Hematopoietic multipotent progenitor cell treated with erythropoietin and hydrocortisone succinate and interleukin-3 and kit ligand, for 4 days (in vitro differentiated cells): ENCODE measurements at regions not wholly inside any gene's neighbourhood (a gene's known extent, or its start where the extent isn't known, plus 50 kb on each side); places are given as distances from the start of the nearest gene placed in this dataset.
"Not testable (repeated sequence)": the region's sequence is repeated elsewhere in the genome, so short reads cannot be mapped to it uniquely, and the experiment has no call there.

Experiments used
- DNase-seq: peaks from one replicate; pipeline ENCODE4 v3.0.0-alpha.2; 2015

- DNase-seq = peak; percentile 17
These were observed 158.7 kb upstream of the LRIG3 start for GRCh38 chr12:59079002-59079401.

DNA sequence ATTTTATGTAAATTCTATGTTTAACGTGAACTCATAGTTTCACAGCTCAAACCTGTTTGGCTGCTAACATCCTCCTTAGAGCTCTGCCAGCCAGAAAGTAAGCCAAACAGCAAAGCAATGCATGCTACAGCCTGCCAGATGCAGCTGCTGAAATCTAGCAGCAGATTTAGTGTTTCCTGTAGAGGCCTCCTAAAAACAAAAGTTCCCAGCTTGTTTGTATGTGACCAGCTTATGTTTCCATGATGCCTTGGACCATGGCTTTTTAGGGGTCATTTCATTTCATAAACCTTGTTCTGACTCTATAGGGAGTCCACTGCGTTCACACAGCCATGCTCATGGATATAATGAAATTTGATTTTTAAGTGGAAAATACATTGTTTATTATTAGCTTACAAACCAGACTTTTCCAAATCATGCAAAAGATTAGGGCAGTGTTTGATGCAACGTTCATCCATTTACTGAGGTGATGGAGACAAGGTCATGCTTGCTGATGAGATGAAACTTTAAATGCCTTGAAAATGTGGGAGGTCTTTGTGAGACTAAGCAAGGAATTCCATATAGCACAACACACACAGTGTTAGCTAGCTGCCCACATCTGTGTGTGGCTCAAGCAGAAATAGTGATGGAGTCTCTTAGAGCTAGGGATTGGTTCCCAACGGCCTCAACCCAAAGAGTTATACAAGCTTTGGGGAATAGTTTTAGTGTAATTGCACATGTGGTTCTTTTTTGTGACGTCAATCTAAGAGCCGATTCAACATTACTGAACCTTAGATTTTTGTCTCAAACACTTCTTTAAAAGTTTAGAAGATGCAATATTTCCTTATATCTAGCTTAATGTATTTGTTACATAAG, 157.5 kb upstream of the LRIG3 start:
- no peak for DNase-seq

DNA sequence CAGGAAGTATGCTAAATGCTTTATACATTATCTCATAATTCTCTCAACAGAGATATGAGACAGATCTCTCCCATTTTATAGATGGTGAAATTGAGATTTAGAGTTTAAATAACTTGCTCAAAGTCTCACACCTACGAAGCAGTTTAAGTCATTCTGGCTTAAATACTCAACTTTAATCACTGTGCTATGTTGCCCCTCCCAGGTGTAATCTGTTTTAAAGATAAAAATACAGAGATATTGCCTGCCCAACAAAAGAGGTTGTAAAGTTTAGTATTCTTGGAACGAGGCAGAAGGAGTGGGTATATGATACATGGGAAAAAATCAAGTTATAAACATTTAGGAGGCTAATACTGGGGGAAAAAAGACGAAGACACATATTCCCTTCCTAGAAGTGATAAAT, 156.8 kb upstream of the LRIG3 start:
- no peak for DNase-seq

- DNase-seq = no peak
These were observed 156.3 kb upstream of the LRIG3 start for GRCh38 chr12:59076622-59077021.

DNA sequence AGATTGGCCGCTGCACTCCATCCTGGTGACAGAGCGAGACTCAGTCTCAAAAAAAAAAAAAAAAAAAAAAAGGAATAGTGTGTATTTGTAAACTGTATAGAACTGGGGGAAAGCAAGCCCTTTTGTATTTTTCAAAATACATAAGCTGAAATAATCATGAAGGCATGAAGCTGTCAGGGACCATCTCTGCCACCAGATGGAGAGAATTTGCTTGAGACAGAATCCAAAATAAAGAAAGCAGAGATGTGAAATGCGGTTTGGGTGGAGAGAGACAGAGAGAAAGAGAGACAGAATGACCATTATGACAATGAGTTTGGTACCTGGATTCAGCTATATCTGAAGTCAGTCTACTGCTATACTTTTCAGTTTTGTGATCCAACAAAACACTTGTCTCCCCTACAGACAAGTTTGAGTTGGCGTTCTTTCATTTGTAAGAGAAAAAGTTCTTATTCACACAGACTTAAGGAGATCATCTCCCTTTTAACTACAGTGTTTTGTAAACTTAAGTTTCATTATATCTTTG, 155.7 kb upstream of the LRIG3 start:
- no peak for DNase-seq

- DNase-seq = no peak
These were observed 154.8 kb upstream of the LRIG3 start for GRCh38 chr12:59075141-59075540.

DNA sequence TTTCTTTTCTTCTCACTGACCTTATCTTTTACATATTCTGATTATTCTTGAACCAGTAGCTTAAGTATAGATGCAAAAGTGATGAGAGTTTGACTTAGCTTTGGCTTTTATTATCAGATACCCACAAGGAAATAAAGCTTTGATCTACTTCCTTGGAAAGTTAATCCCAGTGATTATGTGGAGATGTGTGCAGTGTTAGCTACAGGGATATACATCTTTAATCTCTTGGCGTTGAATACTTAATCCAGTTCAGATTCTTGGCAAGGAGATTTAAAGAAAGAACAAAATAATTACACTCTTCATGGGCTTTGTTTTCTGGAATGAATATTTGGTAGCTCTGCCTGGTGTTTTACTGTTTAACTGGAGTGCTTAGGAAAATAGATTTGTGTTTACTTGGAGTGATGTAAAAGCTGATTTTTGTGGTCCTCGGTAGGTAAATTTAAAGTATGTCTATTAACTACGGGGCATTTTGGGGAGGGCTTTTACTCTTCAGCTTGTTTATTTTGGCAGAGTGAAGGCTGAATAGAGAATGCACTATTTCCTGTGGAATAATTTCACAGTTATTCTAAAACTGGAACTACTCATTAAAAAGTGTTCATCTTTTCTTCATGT, 150.1 kb upstream of the LRIG3 start:
- no peak for DNase-seq

- no peak for DNase-seq
These were observed 149.2 kb upstream of the LRIG3 start for GRCh38 chr12:59069516-59069915.

- DNase-seq = no peak
These were observed 148.1 kb upstream of the LRIG3 start for GRCh38 chr12:59068436-59068835.

GRCh38 chr12:59067083-59067482, 146.8 kb upstream of the LRIG3 start:
- no peak for DNase-seq

DNA sequence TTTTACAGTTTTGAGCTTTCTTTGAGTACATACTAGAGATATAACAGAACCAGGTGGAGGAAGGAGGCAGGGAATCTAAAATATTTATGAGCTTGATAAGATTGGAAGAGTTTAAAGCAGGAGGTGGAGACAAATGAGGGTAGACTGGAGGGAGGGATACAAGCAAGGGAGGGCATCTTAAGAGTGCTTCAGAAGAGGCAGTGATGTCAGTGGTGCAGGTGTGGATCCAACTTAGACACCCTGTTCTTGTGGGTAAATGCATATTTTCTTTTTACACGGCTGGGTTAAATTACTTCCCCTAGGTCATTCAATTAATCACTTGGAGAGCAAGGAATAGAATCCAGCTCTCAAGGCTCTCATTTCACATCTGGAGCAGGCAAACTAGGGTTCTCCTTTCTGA, 146.1 kb upstream of the LRIG3 start:
- DNase-seq = no peak

GRCh38 chr12:59059088-59059935, 139.0 kb upstream of the LRIG3 start:
- DNase-seq = no peak

- DNase-seq = no peak
These were observed 136.7 kb upstream of the LRIG3 start for GRCh38 chr12:59056966-59057365.

DNA sequence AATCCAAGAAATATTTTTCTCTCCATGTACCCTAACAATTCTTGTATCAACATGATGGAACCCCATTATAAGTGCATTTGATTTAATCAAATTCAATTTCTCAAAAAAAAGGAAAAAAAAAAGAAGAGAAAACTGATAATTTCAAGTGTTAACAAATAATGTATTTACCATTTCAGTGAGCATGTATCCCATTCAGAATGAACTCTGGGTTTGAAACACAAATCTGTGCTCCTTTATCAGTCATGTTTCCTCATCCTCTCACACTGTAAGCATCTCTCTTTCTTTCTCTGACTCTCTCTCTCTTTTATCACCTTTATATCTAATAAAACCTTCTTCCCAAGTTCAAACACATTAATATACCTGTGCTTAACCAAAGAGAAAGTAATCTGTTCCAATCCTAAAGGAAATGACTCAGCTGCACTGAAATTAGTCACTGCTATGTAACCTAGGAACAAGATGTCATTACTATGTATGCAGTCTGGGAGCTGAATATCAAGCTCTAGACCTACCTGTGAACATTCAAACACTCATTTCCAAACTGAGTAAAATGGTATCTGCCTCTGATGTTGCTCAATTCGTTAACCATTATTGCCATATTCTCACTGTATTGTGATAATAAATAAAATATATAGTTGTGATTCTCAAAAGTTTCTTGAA, 135.0 kb upstream of the LRIG3 start:
- DNase-seq = no peak

DNA sequence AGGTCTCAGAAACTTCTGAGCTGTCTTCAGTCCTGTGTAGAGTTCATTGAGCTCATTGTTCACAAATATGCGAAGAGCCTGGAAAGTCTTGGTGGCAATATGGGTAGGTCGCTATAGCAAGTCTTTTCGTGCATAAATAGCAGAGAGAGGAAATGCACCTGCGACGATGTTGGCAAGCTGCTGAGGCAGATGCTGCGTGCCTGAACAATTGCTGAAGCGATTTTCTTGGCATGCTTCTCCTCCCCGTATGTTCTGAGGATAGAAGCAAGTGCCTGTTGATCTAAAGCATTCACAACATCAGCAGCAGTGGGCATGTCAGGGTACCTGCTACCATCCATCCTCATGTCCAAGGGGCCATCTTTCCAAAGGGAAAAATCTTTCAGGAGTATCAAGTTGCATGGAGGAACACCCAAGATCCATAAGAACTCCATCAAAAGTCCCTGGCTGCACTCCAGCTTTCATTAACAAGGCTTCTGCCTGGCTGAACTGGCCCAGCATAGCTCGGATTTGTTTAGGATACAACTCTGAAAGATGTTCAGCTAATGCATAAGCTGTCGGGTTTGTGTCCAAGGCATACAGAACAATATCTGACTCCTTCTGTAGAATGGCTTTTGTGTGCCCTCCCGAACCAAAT, 133.1 kb upstream of the LRIG3 start:
- not testable (repeated sequence) for DNase-seq

DNA sequence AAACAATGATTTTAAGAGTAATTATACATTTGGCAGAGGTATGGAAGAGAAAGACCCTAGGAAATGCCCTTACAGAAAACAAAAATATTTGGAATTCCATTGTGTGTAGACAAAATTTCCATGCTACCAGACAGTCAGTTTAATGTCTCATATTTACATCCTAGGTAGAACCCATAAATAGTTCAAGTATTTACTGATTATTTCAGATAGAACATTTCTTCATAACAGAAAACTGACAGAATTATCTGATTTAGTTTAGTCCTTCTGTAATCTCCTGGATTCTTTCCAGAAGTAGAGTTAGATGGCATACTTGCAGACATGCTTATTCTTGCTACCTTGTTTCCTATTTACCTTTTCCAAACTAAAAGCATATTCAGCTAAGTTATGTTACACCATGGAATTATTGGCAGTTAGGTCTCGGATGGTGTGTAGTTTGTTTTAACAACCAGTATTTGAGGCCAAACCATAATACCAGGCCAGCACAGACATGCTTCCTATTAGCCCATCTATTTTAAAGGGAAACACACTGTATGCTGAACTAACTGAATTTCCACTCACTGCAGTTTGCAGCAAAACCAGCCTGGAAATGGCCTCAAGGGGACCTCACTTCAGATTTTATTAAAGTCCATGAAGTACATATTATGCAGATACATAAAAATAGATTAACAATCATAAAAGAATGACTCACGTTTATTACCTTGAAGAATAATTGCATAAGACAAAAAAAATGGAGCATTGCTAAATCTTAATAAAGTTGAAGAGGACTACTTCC, 126.6 kb upstream of the LRIG3 start:
- no peak for DNase-seq

DNA sequence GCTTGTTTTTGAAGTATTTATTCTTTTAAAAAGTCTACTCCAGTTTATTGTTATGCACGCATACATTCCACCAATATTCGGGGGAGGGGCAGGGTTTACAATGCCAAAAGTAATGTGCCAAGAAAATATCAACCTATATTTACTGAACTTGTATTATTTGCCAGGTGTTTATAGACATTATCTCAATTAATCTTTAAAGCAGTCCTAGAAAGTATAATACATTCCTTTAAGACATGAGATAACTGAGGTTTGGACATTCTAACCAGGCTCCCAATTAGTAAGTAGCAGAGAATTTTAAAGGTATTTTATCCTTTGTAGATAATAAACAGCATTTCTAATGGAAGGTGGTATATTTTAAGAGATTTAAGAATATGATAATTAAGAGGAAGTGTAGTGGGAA, 124.5 kb upstream of the LRIG3 start:
- no peak for DNase-seq

DNA sequence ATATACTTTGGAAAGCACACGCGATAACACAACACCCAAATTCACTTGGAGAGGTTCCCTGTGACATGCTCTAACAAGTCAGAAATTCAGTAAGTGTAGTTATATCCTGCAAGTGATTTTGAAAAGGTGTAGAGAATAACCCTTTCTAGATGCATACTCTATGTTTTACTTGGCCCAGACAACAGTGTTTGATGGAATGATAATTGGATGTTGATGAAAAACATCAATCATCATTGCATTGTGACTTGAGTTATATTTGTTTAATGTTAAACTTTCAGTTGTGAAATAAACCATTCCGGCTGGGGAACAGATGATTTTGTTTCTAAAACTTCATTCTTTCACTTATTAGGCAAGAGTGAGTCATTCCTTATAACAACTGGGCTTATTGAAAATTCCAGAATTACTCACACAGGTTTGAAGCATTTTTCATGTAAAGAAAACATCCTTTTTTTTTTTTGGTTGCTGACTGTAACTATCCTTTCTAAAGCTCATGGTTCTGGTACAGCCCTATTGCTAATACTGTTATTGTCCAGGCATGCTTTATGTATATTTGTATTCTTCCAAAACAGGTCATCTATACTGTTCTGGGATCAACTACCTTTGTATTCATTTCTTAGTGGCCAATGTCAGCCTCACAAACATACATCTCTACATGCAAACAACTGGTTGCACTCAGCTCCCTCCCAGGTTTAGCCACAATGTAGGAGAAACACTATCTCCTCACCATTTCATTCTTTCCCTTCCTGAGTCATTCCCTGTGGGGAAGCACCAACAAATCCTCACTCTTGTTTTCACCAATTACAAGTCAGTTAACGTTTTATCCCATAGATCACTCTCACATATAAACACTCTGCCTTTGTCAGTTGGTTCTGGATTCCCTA, 121.2 kb upstream of the LRIG3 start:
- no peak for DNase-seq

DNA sequence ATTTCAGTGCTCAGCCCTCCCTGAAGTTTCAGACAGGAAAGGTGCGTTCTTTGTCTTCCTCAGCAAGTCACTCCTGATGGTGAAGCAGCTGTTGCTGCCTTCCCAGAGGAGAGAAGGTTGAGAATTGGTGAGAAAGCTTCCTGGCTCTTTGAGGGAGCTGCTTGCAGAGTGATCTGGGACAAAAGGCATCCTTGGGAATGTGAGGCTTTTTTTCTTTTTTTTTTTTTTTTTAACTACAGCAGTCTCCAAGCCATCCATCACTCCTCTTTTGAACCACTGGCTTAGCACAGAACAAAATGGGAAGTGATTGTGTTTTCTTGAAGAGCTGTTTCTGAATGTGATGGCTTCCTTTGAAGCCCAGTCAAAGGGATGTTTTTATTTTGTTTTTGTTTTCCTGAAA, 120.4 kb upstream of the LRIG3 start:
- no peak for DNase-seq

- no peak for DNase-seq
These were observed 119.7 kb upstream of the LRIG3 start for GRCh38 chr12:59040043-59040442.

DNA sequence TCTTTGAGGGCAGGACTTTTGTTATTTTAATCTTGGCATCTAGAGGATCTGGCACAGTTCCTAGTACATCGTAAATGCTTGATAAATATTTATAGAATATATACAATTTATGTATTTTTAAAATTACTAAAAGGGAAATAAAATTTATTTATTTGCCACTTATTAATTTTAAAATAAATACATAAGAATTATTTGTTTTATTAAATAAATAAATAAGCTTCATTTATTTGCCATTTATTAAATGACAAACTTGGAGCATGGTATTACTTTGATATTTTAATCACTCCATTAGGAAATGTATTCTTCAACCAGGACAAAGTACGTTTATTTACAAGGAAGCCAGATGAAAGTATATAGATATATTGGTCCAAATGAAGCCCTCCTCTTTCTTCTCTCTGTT, 118.7 kb upstream of the LRIG3 start:
- DNase-seq = no peak
